ENCODE measurements at regions not wholly inside any gene's neighbourhood (a gene's known extent, or its start where the extent isn't known, plus 50 kb on each side); places are given as distances from the start of the nearest gene placed in this dataset.

GRCh38 chr5:110108520-110108919 is 418.8 kb downstream of the MAN2A1 start:
- no peak overlapping the region for H3K9ac ChIP-seq (ENCODE audit: low read length)
- no peaks in the 10 kb centered on the region for H4K20me1 ChIP-seq (ENCODE audit: insufficient read depth, low read depth, low read length)
- no peaks in the 10 kb centered on the region for H3K9me2 ChIP-seq (replicated peaks; ENCODE audit: insufficient read depth, low read length)
- no peak overlapping the region for H3K27ac ChIP-seq (ENCODE audit: low read length)
- H3K9me3 ChIP-seq (ENCODE audit: low read length) = no peaks in the 10 kb centered on the region
- no peaks in the 10 kb centered on the region for H3K27me3 ChIP-seq (ENCODE audit: low read length)
- no peaks in the 10 kb centered on the region for H3K79me2 ChIP-seq (ENCODE audit: low read length)
- no peak overlapping the region for H3K4me2 ChIP-seq (ENCODE audit: low read depth, low read length, poor library complexity, severe bottlenecking)
- H3K36me3 ChIP-seq (ENCODE audit: insufficient read depth, low read length) = no peaks in the 10 kb centered on the region
- no peak for DNase-seq
- no peaks in the 10 kb centered on the region for H3K4me1 ChIP-seq (ENCODE audit: low read length)
- no peak overlapping the region for H3K4me3 ChIP-seq (ENCODE audit: low read length)
- no peak overlapping the region for H2AFZ ChIP-seq (ENCODE audit: low read length)

DNA sequence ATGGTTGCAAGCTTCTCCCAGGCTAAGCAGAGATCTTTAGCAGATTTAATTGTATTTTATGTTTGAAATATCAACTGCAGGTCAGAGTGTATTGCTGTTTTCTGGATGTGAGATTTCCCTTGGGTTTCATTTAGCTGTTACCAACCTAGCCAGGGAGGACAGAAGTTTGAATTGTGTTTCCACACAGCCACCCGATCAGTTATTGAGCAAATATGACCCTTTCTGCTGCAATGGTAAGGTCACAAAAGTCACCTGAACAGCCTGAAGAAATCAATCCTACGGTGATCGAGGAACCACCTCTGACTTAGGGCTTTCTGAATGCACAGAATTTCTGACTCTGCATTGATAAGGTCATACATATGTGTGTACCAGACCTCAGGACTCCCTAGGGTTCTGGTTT is 419.9 kb downstream of the MAN2A1 start:
- no peaks in the 10 kb centered on the region for H3K27me3 ChIP-seq (ENCODE audit: low read length)
- H3K9me2 ChIP-seq (replicated peaks; ENCODE audit: insufficient read depth, low read length) = no peaks in the 10 kb centered on the region
- H3K27ac ChIP-seq (ENCODE audit: low read length) = no peak overlapping the region
- no peak overlapping the region for H3K4me2 ChIP-seq (ENCODE audit: low read depth, low read length, poor library complexity, severe bottlenecking)
- H4K20me1 ChIP-seq (ENCODE audit: insufficient read depth, low read depth, low read length) = no peaks in the 10 kb centered on the region
- H3K36me3 ChIP-seq (ENCODE audit: insufficient read depth, low read length) = no peaks in the 10 kb centered on the region
- H3K4me1 ChIP-seq (ENCODE audit: low read length) = no peaks in the 10 kb centered on the region
- no peak for DNase-seq
- H3K4me3 ChIP-seq (ENCODE audit: low read length) = no peak overlapping the region
- no peak overlapping the region for H2AFZ ChIP-seq (ENCODE audit: low read length)
- H3K79me2 ChIP-seq (ENCODE audit: low read length) = no peaks in the 10 kb centered on the region
- no peaks in the 10 kb centered on the region for H3K9me3 ChIP-seq (ENCODE audit: low read length)
- no peak overlapping the region for H3K9ac ChIP-seq (ENCODE audit: low read length)

GRCh38 chr5:110112348-110112747 is 422.6 kb downstream of the MAN2A1 start:
- Histone ChIP-seq H3K27me3 (ENCODE audit: low read length) (no peaks in the 10 kb centered on the region), H3K27ac (ENCODE audit: low read length) (no peak overlapping the region), H3K79me2 (ENCODE audit: low read length) (no peaks in the 10 kb centered on the region), H3K4me2 (ENCODE audit: low read depth, low read length, poor library complexity, severe bottlenecking) (no peak overlapping the region), H2AFZ (ENCODE audit: low read length) (no peak overlapping the region), H3K4me3 (ENCODE audit: low read length) (no peak overlapping the region), H3K9ac (ENCODE audit: low read length) (no peak overlapping the region), H4K20me1 (ENCODE audit: insufficient read depth, low read depth, low read length) (no peaks in the 10 kb centered on the region), H3K36me3 (ENCODE audit: insufficient read depth, low read length) (no peaks in the 10 kb centered on the region), H3K4me1 (ENCODE audit: low read length) (no peaks in the 10 kb centered on the region), H3K9me3 (ENCODE audit: low read length) (no peaks in the 10 kb centered on the region), H3K9me2 (replicated peaks; ENCODE audit: insufficient read depth, low read length) (no peaks in the 10 kb centered on the region)
- DNase-seq = no peak

GRCh38 chr5:110115503-110115902 is 425.8 kb downstream of the MAN2A1 start:
- Histone ChIP-seq H3K79me2 (ENCODE audit: low read length) (no peaks in the 10 kb centered on the region), H3K4me2 (ENCODE audit: low read depth, low read length, poor library complexity, severe bottlenecking) (no peak overlapping the region), H4K20me1 (ENCODE audit: insufficient read depth, low read depth, low read length) (no peaks in the 10 kb centered on the region), H3K9ac (ENCODE audit: low read length) (no peak overlapping the region), H3K9me3 (ENCODE audit: low read length) (no peaks in the 10 kb centered on the region), H3K27me3 (ENCODE audit: low read length) (no peaks in the 10 kb centered on the region), H3K36me3 (ENCODE audit: insufficient read depth, low read length) (no peaks in the 10 kb centered on the region), H3K9me2 (replicated peaks; ENCODE audit: insufficient read depth, low read length) (no peaks in the 10 kb centered on the region), H3K4me3 (ENCODE audit: low read length) (no peak overlapping the region), H2AFZ (ENCODE audit: low read length) (no peak overlapping the region), H3K27ac (ENCODE audit: low read length) (no peak overlapping the region), H3K4me1 (ENCODE audit: low read length) (no peaks in the 10 kb centered on the region)
- no peak for DNase-seq

DNA sequence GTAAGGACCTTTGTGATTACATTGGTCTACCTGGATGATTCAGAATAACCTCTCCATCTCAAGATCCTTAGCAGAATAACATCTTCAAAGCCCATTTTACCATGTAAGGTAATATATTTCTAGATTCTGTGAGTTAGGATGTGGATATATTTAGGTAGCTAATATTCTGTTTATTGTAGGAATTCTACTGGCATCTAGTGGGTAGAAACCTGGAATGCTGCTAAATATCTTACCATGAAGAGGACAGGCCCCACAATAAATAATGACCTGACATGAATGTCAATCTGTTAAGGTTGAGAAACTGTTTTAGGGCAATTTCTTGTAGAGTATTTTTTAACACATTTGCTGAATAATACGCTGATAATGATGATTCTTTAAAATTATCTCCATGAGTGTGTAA is 426.8 kb downstream of the MAN2A1 start:
- H3K4me1 ChIP-seq (ENCODE audit: low read length) = no peaks in the 10 kb centered on the region
- H3K4me3 ChIP-seq (ENCODE audit: low read length) = no peak overlapping the region
- H3K9me2 ChIP-seq (replicated peaks; ENCODE audit: insufficient read depth, low read length) = no peaks in the 10 kb centered on the region
- H3K9ac ChIP-seq (ENCODE audit: low read length) = no peak overlapping the region
- no peaks in the 10 kb centered on the region for H3K36me3 ChIP-seq (ENCODE audit: insufficient read depth, low read length)
- no peak for DNase-seq
- no peaks in the 10 kb centered on the region for H3K9me3 ChIP-seq (ENCODE audit: low read length)
- no peaks in the 10 kb centered on the region for H3K79me2 ChIP-seq (ENCODE audit: low read length)
- H3K27ac ChIP-seq (ENCODE audit: low read length) = no peak overlapping the region
- no peaks in the 10 kb centered on the region for H3K27me3 ChIP-seq (ENCODE audit: low read length)
- no peak overlapping the region for H2AFZ ChIP-seq (ENCODE audit: low read length)
- H4K20me1 ChIP-seq (ENCODE audit: insufficient read depth, low read depth, low read length) = no peaks in the 10 kb centered on the region
- no peak overlapping the region for H3K4me2 ChIP-seq (ENCODE audit: low read depth, low read length, poor library complexity, severe bottlenecking)

GRCh38 chr5:110134963-110135935 is 445.5 kb downstream of the MAN2A1 start:
- no peaks in the 10 kb centered on the region for H4K20me1 ChIP-seq (ENCODE audit: insufficient read depth, low read depth, low read length)
- H3K9me3 ChIP-seq (ENCODE audit: low read length) = no peaks in the 10 kb centered on the region
- no peak for DNase-seq
- no peak overlapping the region for H2AFZ ChIP-seq (ENCODE audit: low read length)
- no peaks in the 10 kb centered on the region for H3K27me3 ChIP-seq (ENCODE audit: low read length)
- H3K36me3 ChIP-seq (ENCODE audit: insufficient read depth, low read length) = no peaks in the 10 kb centered on the region
- no peaks in the 10 kb centered on the region for H3K9me2 ChIP-seq (replicated peaks; ENCODE audit: insufficient read depth, low read length)
- no peak overlapping the region for H3K4me2 ChIP-seq (ENCODE audit: low read depth, low read length, poor library complexity, severe bottlenecking)
- no peaks in the 10 kb centered on the region for H3K79me2 ChIP-seq (ENCODE audit: low read length)
- H3K4me3 ChIP-seq (ENCODE audit: low read length) = no peak overlapping the region
- H3K9ac ChIP-seq (ENCODE audit: low read length) = no peak overlapping the region
- no peak overlapping the region for H3K27ac ChIP-seq (ENCODE audit: low read length)
- H3K4me1 ChIP-seq (ENCODE audit: low read length) = no peaks in the 10 kb centered on the region

DNA sequence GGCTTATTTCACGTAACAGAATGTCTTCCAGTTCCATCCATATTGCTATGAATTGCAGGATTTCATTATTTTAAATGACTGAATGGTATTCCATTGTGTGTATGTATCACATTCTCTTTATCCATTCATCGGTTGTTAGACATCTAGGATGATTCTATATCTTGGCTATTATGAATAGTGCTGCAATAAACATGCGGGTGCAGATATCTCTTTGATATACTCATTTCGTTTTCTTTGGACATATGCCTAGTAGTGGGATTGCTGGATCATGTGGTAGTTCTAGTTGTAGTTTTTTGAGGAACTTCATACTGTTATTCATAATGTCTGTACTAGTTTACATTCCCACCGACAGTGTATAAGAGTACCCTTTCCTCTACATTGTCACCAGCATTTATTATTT is 460.5 kb downstream of the MAN2A1 start:
- H4K20me1 ChIP-seq (ENCODE audit: insufficient read depth, low read depth, low read length) = no peaks in the 10 kb centered on the region
- no peaks in the 10 kb centered on the region for H3K9me3 ChIP-seq (ENCODE audit: low read length)
- no peak overlapping the region for H2AFZ ChIP-seq (ENCODE audit: low read length)
- DNase-seq = no peak
- H3K4me2 ChIP-seq (ENCODE audit: low read depth, low read length, poor library complexity, severe bottlenecking) = no peak overlapping the region
- H3K4me3 ChIP-seq (ENCODE audit: low read length) = no peak overlapping the region
- H3K4me1 ChIP-seq (ENCODE audit: low read length) = no peaks in the 10 kb centered on the region
- H3K27ac ChIP-seq (ENCODE audit: low read length) = no peak overlapping the region
- H3K9me2 ChIP-seq (replicated peaks; ENCODE audit: insufficient read depth, low read length) = no peaks in the 10 kb centered on the region
- H3K9ac ChIP-seq (ENCODE audit: low read length) = no peak overlapping the region
- H3K36me3 ChIP-seq (ENCODE audit: insufficient read depth, low read length) = no peaks in the 10 kb centered on the region
- H3K79me2 ChIP-seq (ENCODE audit: low read length) = no peaks in the 10 kb centered on the region
- H3K27me3 ChIP-seq (ENCODE audit: low read length) = no peaks in the 10 kb centered on the region

GRCh38 chr5:110159202-110159601 is 469.5 kb downstream of the MAN2A1 start:
- Histone ChIP-seq H3K9me2 (replicated peaks; ENCODE audit: insufficient read depth, low read length) (no peaks in the 10 kb centered on the region), H3K9me3 (ENCODE audit: low read length) (no peaks in the 10 kb centered on the region), H3K4me1 (ENCODE audit: low read length) (no peaks in the 10 kb centered on the region), H3K27me3 (ENCODE audit: low read length) (no peaks in the 10 kb centered on the region), H3K27ac (ENCODE audit: low read length) (no peak overlapping the region), H3K9ac (ENCODE audit: low read length) (no peak overlapping the region), H3K36me3 (ENCODE audit: insufficient read depth, low read length) (no peaks in the 10 kb centered on the region), H3K4me2 (ENCODE audit: low read depth, low read length, poor library complexity, severe bottlenecking) (no peak overlapping the region), H2AFZ (ENCODE audit: low read length) (no peak overlapping the region), H4K20me1 (ENCODE audit: insufficient read depth, low read depth, low read length) (no peaks in the 10 kb centered on the region), H3K79me2 (ENCODE audit: low read length) (no peaks in the 10 kb centered on the region), H3K4me3 (ENCODE audit: low read length) (no peak overlapping the region)
- DNase-seq = no peak

Data from Karpas-422 (cell line).